GM19240 (cell line): ENCODE measurements at regions not wholly inside any gene's neighbourhood (a gene's known extent, or its start where the extent isn't known, plus 50 kb on each side); places are given as distances from the start of the nearest gene placed in this dataset.

Source experiments
- DNase-seq: peaks from one replicate; pipeline ENCODE4 v3.0.0; 2011; ENCODE audit warnings: low spot score; ENCODE audit not compliant: insufficient read length

- DNase-seq, result no peak
These were observed 680.5 kb downstream of the PTPRU start for GRCh38 chr1:29916656-29917369.

- no peak for DNase-seq
These were observed 678.6 kb downstream of the PTPRU start for GRCh38 chr1:29914936-29915335.

DNA sequence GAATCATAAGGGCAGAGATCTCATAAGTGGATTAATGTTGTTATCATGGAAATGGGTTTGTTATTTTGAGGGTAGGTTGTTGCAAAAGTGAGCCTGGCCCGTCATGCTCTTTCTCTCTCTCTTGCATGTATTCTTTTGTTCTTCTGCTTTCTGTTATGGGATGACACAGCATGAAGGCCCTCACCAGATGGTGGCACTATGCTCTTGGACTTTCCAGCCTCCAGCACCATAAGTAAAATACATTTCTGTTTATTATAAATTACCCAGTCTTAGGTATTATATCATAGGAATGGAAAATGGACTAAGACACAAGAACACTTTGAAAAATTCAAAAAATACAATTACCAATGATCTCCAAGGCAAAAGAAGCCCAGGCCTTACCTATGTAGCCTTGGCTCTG is 676.1 kb downstream of the PTPRU start:
- DNase-seq, result no peak

DNA sequence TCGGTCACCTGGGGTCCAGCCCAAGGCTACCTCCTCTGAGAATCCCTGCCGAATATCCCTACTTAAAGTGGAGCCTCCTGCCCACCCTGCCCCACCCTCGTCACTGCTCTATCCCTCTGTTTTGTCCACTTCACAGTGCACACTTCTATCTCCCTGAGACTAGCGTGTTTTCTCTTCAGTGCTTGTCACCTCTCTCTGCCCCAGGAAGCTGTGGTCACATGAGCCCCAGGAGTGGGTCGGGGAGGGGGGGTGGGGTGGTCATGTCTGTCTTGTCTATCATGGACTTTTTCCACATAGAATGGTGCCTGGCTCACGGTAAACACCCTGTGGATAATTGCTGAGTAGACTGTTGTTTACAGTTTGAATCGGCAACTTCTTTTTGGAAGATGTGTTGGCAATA is 673.6 kb downstream of the PTPRU start:
- no peak for DNase-seq

GRCh38 chr1:29907596-29907995 is 671.3 kb downstream of the PTPRU start:
- DNase-seq, result no peak

DNA sequence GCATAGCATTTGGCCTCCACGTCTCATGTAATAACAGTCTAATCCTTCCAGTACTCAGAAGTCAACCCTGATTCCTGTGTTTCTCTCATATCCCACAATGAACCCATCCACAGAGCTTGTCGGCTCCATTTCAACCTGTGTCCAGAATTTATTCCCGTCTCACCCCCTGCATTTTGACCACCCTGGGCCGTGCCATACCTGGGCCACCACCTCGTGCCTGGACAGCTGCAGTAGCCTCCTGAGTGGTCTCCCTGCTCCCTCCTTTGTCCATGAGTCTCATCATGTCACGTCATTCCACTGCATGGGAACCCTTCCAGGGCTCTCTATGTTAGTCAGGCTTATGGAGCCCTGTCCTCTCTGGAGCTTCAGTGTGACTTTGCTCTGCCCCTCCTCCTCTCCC is 670.6 kb downstream of the PTPRU start:
- no peak for DNase-seq

GRCh38 chr1:29903548-29904166 is 667.3 kb downstream of the PTPRU start:
- DNase-seq, result no peak

DNA sequence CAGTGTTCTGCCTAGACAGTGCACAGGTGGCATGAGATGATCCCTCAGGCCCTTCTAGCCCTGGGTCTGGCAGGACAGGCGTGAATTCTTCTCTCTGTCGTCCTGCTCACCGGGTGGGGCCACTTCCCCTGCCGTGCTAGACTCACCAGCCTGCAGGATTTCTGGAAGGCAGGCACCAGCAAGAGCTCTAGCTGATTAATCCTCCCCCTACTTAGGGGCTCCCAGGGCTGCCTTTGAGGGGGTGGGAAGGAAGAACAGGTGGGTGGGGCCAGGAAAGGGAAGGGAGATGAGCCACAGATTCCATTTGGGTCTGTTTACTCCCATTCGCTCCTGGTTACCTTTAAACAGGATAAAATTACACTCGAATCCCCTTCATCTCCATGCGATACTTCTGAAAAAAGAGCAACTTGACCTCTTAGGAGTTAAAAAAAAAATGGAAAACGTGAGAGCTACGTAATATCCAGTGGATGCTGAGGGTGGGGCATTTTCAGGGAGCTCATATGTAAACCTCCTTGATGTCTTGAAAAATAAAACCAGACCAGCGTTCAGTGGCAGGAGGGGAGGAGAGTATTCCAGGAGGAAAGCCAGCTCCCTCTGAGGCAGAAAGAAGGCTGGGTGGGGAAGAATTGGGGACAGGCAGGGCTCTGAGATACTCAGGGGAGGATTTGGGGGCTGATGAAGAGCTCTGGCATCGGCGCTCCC is 665.5 kb downstream of the PTPRU start:
- no peak for DNase-seq

DNA sequence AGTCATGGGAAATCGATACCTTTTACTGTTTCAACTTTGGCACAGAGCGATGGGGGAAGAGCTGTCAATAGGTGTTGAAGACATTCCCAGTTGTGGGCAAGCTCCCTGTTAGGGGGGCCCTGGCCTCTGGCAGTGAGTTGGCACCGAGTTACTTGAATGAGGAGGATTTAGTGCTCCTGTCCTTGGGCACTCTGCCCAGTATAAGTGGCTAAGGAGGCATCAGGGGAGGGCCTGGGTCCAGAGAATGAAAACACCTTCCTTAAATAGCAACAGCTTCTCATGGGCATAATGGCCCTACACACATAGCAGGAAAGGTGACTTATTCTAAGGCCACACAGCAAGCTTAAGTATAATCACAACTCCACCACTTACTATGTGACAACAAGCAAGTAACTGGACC is 664.4 kb downstream of the PTPRU start:
- DNase-seq, result no peak

DNA sequence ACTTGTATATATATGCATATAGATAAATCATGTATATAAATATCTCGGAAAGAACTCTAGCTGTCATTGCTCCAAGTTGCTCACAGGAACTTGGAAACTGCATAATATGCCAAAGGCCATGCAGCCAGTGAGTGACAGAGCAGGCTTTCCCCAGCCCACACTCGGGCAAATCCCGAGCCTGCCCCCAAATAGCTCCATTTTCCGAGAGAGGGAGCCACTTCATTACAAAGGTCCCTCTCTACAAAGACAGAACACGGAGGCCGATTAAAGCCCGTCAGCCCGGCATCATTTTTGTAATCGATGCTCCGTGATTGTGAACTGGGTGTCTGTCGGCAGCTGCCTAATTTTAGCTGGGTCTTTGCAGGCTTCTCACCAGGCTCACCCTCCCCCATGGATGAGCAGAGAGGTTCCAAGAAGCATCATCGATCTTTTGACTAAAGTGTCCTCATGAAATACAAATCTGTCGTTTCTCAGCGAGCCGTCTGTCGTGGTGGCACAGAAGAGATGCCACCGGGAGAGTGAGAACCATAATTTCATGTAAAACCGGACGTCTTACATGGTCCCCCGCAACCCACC is 663.9 kb downstream of the PTPRU start:
- no peak for DNase-seq

- no peak for DNase-seq
These were observed 660.7 kb downstream of the PTPRU start for GRCh38 chr1:29896791-29897714.

GRCh38 chr1:29896300-29896699 is 660.0 kb downstream of the PTPRU start:
- no peak for DNase-seq

- DNase-seq, result no peak
These were observed 658.9 kb downstream of the PTPRU start for GRCh38 chr1:29895201-29895600.

DNA sequence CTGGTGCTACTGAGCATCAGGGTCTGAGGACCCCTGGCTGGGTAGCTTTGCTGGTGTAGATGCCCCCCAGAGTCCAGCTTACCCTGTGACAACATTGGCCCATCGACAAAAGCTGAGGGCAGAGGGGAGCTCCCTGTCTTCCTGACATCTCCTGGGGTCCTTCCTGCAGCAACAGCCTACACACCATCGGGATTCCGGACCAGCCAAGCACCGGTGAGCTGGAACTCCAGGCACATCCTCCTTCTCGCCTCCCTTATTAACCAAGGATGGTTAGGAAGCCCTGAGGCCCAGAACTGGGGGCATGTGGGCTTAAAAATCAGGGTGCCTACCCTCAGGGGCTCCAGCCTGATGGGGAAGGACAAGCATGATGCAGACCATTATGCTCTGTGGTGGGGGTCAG is 658.0 kb downstream of the PTPRU start:
- no peak for DNase-seq

GRCh38 chr1:29893806-29894205 is 657.5 kb downstream of the PTPRU start:
- DNase-seq, result no peak

DNA sequence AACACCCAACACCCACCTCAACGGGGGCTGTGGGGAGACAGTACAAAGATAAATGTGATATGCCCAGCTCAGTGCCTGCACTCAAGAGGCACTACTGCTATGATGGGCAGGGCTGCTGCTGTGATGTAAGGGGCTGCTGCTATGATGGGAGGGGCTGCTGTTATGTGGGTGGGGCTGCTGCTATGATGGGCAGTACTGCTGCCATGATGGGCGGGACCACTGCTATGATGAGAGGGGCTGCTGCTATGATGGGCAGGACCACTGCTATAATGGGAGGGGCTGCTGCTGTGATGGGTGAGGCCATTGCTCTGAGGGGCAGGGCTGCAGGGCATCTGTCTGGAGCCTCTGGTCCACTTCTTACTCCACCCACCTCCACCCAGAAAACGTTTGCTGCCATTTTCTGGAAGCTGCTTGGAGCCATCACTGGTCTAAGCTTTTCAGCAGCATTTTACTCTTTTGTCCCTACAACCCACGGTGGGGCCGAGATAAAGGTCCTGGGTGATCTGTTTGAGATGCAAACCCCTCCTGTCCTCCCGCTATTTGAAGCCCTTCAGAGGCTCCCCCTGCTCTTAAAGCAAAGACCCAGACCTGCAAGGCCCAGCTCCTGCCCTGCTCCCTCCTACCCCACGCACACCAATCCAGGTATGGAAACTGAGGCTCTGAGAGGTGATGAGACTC is 656.9 kb downstream of the PTPRU start:
- DNase-seq, result no peak

GRCh38 chr1:29892247-29892646 is 655.9 kb downstream of the PTPRU start:
- no peak for DNase-seq

GRCh38 chr1:29890201-29890959 is 654.1 kb downstream of the PTPRU start:
- no peak for DNase-seq

GRCh38 chr1:29889776-29890175 is 653.5 kb downstream of the PTPRU start:
- DNase-seq, result no peak

DNA sequence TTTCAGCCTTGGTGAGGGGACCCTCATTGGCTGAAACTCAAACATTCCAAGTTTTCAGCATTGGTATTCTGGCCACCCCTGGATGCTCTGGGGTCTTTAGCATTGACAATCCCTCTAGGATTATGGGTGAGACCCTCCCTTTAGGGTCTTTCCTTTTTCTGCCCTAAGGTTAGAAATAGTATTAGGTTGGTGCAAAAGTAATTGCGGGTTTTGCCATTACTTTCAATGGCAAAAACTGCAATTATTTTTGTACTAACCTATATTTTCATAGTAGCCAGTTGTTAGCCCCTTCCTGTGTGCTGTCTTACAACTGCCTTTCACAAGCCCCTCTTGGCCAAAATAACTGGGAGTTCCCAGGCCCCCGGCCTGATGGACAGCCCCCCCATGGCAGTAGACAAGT is 648.4 kb downstream of the PTPRU start:
- DNase-seq, result no peak
